GM19328 (cell line): ENCODE measurements at regions not wholly inside any gene's neighbourhood (a gene's known extent, or its start where the extent isn't known, plus 50 kb on each side); places are given as distances from the start of the nearest gene placed in this dataset.
A peak's percentile ranks its signal among the peaks of the same experiment; 100 is the strongest.

Experiments
- ATAC-seq: cut with Tn5 transposase; IDR thresholded peaks from one replicate; pipeline ENCODE4 v1.9.1; 2021; ENCODE audit warnings: mild to moderate bottlenecking, moderate library complexity; ENCODE audit not compliant: unreplicated experiment

GRCh38 chr7:135831455-135832195 lies 83.0 kb upstream of the FAM180A start:
- no peak for ATAC-seq

GRCh38 chr7:135828604-135829003 lies 80.0 kb upstream of the FAM180A start:
- ATAC-seq = no peak

- no peak for ATAC-seq
These were observed 78.8 kb upstream of the FAM180A start for GRCh38 chr7:135827391-135827790.

GRCh38 chr7:135825406-135825805 lies 76.8 kb upstream of the FAM180A start:
- no peak for ATAC-seq

GRCh38 chr7:135822376-135822775 lies 73.8 kb upstream of the FAM180A start:
- no peak for ATAC-seq

GRCh38 chr7:135817583-135817982 lies 69.0 kb upstream of the FAM180A start:
- no peak for ATAC-seq

GRCh38 chr7:135815033-135815432 lies 66.4 kb upstream of the FAM180A start:
- ATAC-seq = no peak

- ATAC-seq = no peak
These were observed 63.5 kb upstream of the FAM180A start for GRCh38 chr7:135812148-135812547.

- ATAC-seq = no peak
These were observed 62.9 kb upstream of the FAM180A start for GRCh38 chr7:135811506-135811905.

GRCh38 chr7:135808206-135808605 lies 59.6 kb upstream of the FAM180A start:
- ATAC-seq = no peak

GRCh38 chr7:135803143-135803542 lies 54.5 kb upstream of the FAM180A start:
- no peak for ATAC-seq

GRCh38 chr7:135802697-135803096 lies 54.1 kb upstream of the FAM180A start:
- no peak for ATAC-seq

- no peak for ATAC-seq
These were observed 53.3 kb upstream of the FAM180A start for GRCh38 chr7:135801877-135802276.

GRCh38 chr7:135801045-135801693 lies 52.6 kb upstream of the FAM180A start:
- ATAC-seq = peak; percentile 61

GRCh38 chr7:135800560-135800959 lies 51.9 kb upstream of the FAM180A start:
- no peak for ATAC-seq

- ATAC-seq = no peak
These were observed 51.3 kb upstream of the FAM180A start for GRCh38 chr7:135799881-135800280.
